Activated B cell treated with CpG ODN at 0.5 μM for 24 hours (primary cell): ENCODE measurements at regions not wholly inside any gene's neighbourhood (a gene's known extent, or its start where the extent isn't known, plus 50 kb on each side); places are given as distances from the start of the nearest gene placed in this dataset.
"Not testable (repeated sequence)": the region's sequence is repeated elsewhere in the genome, so short reads cannot be mapped to it uniquely, and the experiment has no call there.

Experiments
- ATAC-seq: fragments of 200-7000 bp; cut with Tn5 transposase; one replicate; pipeline ENCODE4 v1.10.0; 2021; ENCODE audit warnings: low read depth, mild to moderate bottlenecking, moderate library complexity
- CTCF ChIA-PET: fragments of 350-600 bp; sonication (Branson Sonifier 250); formaldehyde crosslinking; loops from one replicate; lab custom pipeline; 2021; ENCODE audit warnings: antibody characterized with exemption; lab: Charles Lee
- POLR2A ChIA-PET: fragments of 350-600 bp; sonication (Branson Sonifier 250); formaldehyde crosslinking; loops from one replicate; lab custom pipeline; 2021; ENCODE audit warnings: antibody characterized with exemption; lab: Charles Lee
- DNase-seq: peaks from one replicate; pipeline ENCODE4 v3.0.0; 2022
- H3K27ac Mint-ChIP-seq: one replicate; pipeline ENCODE4 v1.8.0; 2020; ENCODE audit warnings: mixed read lengths
- H3K27me3 Mint-ChIP-seq: one replicate; pipeline ENCODE4 v1.8.0; 2021; ENCODE audit warnings: mixed read lengths
- H3K36me3 Mint-ChIP-seq: one replicate; pipeline ENCODE4 v1.8.0; 2021; ENCODE audit warnings: low read depth, mixed read lengths
- H3K4me1 Mint-ChIP-seq: one replicate; pipeline ENCODE4 v1.8.0; 2021; ENCODE audit warnings: mixed read lengths
- H3K4me3 Mint-ChIP-seq: one replicate; pipeline ENCODE4 v1.8.0; 2020; ENCODE audit warnings: mild to moderate bottlenecking, mixed read lengths
- H3K9me3 Mint-ChIP-seq: one replicate; pipeline ENCODE4 v1.8.0; 2020; ENCODE audit warnings: mixed read lengths
- intact Hi-C: fragments of 100-400 bp; cut with micrococcal nuclease; formaldehyde crosslinking; loops from one replicate; pipeline ENCODE4 v1.15.1; 2024
- TF ChIP-seq, protein P1 (sequence below): fragments of 200-600 bp; IDR thresholded peaks from one replicate; pipeline ENCODE4 v1.8.0; 2022; ENCODE audit warnings: antibody characterized with exemption, mild to moderate bottlenecking

DNA sequence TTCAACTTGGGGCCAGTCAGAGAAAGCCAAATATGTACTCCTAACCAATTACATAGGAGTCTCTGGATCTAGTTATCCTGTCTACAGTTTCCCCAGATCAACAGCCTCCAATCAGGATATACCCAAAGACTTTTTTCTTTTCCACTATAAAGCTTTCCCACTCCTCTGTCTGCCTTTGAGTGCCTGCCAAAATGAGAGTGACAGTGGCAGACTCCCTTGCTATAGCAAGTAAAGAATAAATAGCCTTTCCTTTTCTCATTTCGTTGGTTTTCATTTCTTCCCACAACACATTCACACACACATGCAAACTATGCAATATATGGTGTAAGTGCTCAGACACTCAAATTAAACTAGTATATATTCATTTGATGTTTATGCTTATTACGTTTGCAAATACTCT is 302.4 kb upstream of the TACR3 start:
- POLR2A ChIA-PET = no interaction called here
- Mint-ChIP-seq H3K27ac (no peak overlapping the region), H3K27me3 (no peaks in the 10 kb centered on the region), H3K36me3 (no peaks in the 10 kb centered on the region), H3K4me3 (no peak overlapping the region), H3K9me3 (no peaks in the 10 kb centered on the region), H3K4me1 (no peaks in the 10 kb centered on the region)
- no peak for DNase-seq
- TF ChIP-seq, protein P1, sequence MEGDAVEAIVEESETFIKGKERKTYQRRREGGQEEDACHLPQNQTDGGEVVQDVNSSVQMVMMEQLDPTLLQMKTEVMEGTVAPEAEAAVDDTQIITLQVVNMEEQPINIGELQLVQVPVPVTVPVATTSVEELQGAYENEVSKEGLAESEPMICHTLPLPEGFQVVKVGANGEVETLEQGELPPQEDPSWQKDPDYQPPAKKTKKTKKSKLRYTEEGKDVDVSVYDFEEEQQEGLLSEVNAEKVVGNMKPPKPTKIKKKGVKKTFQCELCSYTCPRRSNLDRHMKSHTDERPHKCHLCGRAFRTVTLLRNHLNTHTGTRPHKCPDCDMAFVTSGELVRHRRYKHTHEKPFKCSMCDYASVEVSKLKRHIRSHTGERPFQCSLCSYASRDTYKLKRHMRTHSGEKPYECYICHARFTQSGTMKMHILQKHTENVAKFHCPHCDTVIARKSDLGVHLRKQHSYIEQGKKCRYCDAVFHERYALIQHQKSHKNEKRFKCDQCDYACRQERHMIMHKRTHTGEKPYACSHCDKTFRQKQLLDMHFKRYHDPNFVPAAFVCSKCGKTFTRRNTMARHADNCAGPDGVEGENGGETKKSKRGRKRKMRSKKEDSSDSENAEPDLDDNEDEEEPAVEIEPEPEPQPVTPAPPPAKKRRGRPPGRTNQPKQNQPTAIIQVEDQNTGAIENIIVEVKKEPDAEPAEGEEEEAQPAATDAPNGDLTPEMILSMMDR = no peak
- ATAC-seq = no peak
- intact Hi-C loops = no loop called here
- CTCF ChIA-PET = no interaction called here

DNA sequence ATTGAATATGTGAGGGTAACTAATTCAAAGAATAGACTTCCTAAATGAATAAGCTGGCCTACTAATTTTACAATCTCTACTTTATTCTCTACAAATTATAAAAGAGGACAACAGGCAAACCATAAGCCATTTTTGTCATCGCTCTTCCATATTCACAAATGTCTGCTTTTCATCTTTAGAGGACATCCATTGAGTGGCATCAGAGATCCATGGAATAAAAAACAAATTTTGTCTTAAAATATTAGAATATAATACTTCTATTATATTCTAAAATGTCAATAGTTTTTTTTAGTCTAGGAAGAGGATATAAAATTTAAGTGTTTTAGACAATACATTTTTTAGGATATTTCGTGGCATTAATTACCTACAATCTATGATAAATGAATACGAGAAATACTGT is 300.9 kb upstream of the TACR3 start:
- POLR2A ChIA-PET = no interaction called here
- TF ChIP-seq, protein P1 = no peak
- intact Hi-C loops = no loop called here
- H3K4me3 Mint-ChIP-seq = no peak overlapping the region
- CTCF ChIA-PET = no interaction called here
- no peak for ATAC-seq
- H3K27me3 Mint-ChIP-seq = no peaks in the 10 kb centered on the region
- H3K36me3 Mint-ChIP-seq = no peaks in the 10 kb centered on the region
- H3K27ac Mint-ChIP-seq = no peak overlapping the region
- H3K4me1 Mint-ChIP-seq = no peaks in the 10 kb centered on the region
- no peak for DNase-seq
- H3K9me3 Mint-ChIP-seq = no peaks in the 10 kb centered on the region

DNA sequence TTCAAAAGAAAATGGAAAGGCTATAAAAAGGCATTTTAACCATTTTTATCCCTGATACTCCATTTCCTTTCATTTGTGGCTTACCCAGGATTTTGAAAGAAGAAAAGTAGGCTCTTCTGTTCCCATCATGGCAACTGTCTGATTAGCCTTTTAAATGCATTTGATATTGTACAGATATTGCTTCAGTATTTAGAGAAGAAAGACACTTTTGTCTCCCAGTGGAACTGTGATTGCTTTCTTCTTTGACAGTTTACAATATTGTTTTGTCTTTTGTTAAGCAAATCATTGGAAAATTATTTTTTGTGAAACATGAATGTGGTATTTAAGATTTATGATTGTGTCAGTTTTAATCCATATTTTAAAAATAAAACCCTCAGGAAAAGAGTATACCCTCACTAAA is 297.4 kb upstream of the TACR3 start:
- ChIA-PET CTCF (no interaction called here), POLR2A (no interaction called here)
- no peaks in the 10 kb centered on the region for H3K4me1 Mint-ChIP-seq
- H3K27ac Mint-ChIP-seq = no peak overlapping the region
- intact Hi-C loops = loop anchor here (5.0 kb wide), 1 partner anchor 1455 kb away; the partner anchor contains the start of gene PPA2
- no peak overlapping the region for H3K4me3 Mint-ChIP-seq
- no peaks in the 10 kb centered on the region for H3K27me3 Mint-ChIP-seq
- H3K9me3 Mint-ChIP-seq = no peaks in the 10 kb centered on the region
- ATAC-seq (no peak), DNase-seq (no peak)
- TF ChIP-seq, protein P1 = no peak
- no peaks in the 10 kb centered on the region for H3K36me3 Mint-ChIP-seq

DNA sequence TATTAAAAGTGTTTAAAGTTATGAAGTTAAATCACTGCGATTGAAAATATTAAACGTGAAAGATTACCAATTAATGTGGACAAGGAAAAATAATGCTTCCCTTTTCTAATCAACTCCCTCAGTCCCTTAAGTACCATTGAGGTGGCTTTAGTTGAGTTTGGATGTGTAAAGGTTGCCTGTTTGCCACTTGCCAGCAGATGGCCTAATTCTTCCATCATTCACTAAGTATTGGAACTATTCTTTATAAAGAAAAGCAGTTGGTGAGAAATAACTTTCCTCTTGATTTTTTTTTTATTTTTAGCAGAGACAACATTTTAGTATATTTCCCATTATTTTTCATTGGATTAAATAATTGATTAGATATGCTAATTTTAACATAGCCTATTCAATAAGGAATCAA is 295.9 kb upstream of the TACR3 start:
- no peaks in the 10 kb centered on the region for H3K9me3 Mint-ChIP-seq
- H3K27ac Mint-ChIP-seq = no peak overlapping the region
- TF ChIP-seq, protein P1 = no peak
- no peak for DNase-seq
- no peak overlapping the region for H3K4me3 Mint-ChIP-seq
- no peaks in the 10 kb centered on the region for H3K36me3 Mint-ChIP-seq
- intact Hi-C loops = loop anchor here (1.0 to 5.0 kb wide), 2 partner anchors 845 to 1457 kb away; partner anchors contain the start of gene PPA2
- no peaks in the 10 kb centered on the region for H3K27me3 Mint-ChIP-seq
- ChIA-PET POLR2A (no interaction called here), CTCF (no interaction called here)
- no peaks in the 10 kb centered on the region for H3K4me1 Mint-ChIP-seq
- no peak for ATAC-seq

DNA sequence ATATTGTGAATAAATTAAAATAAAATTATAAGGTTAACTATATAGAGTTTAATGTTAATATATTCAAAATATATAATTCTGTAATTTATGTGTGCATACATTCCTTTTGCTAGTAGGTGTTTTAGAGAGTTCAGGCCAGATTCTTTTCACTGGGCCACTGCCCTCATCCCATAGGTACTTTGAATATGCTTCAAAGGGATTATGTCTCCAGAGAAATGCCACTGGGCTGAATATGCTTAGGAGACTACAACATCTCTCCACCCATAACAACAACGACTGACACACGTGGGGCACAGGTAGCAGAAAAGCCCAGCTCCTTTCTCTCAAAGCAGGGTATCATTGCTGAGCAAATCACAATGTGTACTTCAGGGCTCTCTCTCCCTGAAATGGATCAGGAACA is 290.9 kb upstream of the TACR3 start:
- H3K4me3 Mint-ChIP-seq = no peak overlapping the region
- CTCF ChIA-PET = no interaction called here
- TF ChIP-seq, protein P1 = no peak

DNA sequence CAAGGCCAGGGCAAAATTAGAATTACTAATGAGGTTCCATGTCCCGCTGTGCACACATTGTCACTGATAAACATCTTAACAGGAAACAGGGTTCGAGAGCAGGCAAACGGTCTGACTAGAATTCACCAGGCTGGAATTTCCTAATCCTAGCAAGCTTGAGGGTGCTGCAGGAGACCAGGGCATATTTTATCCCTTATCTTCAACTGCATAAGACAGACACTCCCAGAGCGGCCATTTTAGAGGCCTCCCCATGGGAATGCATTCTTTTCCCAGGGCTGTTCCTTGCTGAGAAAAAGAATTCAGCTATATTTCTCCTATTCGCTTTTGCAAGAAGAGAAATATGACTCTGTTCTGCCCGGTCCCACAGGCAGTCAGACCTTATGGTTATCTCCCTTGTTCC is 282.5 kb upstream of the TACR3 start:
- H3K36me3 Mint-ChIP-seq, H3K27ac Mint-ChIP-seq, DNase-seq, ATAC-seq, POLR2A ChIA-PET, H3K27me3 Mint-ChIP-seq, intact Hi-C loops, H3K4me3 Mint-ChIP-seq, CTCF ChIA-PET, H3K4me1 Mint-ChIP-seq: not testable (repeated sequence)
- H3K9me3 Mint-ChIP-seq = peaks cover 19% of the 10 kb centered on the region

More for the DNA sequence above, 290.9 kb upstream of the TACR3 start:
- ATAC-seq = no peak
- Mint-ChIP-seq H3K36me3 (no peaks in the 10 kb centered on the region), H3K9me3 (peaks cover 4% of the 10 kb centered on the region), H3K4me1 (no peaks in the 10 kb centered on the region), H3K27me3 (no peaks in the 10 kb centered on the region), H3K27ac (no peak overlapping the region)
- intact Hi-C loops = no loop called here
- POLR2A ChIA-PET = no interaction called here
- no peak for DNase-seq
